Loucy (cell line): ENCODE measurements at regions not wholly inside any gene's neighbourhood (a gene's known extent, or its start where the extent isn't known, plus 50 kb on each side); places are given as distances from the start of the nearest gene placed in this dataset.

Source experiments
- EZH2phosphoT487 ChIP-seq: fragments of 200-600 bp; IDR thresholded peaks from 2 replicates; pipeline ENCODE4 v1.6.1; 2018; ENCODE audit warnings: antibody characterized with exemption, mild to moderate bottlenecking, moderate library complexity, borderline replicate concordance
- TF ChIP-seq, protein P1 (sequence below): fragments of 200-600 bp; sonication (generic); conservative IDR thresholded peaks from 2 replicates; pipeline ENCODE4 v1.5.1; 2014; ENCODE audit warnings: mild to moderate bottlenecking, antibody characterized with exemption, low read length

GRCh38 chr10:63720676-63721075 is 199.5 kb downstream of the REEP3 start:
- TF ChIP-seq, protein P1, sequence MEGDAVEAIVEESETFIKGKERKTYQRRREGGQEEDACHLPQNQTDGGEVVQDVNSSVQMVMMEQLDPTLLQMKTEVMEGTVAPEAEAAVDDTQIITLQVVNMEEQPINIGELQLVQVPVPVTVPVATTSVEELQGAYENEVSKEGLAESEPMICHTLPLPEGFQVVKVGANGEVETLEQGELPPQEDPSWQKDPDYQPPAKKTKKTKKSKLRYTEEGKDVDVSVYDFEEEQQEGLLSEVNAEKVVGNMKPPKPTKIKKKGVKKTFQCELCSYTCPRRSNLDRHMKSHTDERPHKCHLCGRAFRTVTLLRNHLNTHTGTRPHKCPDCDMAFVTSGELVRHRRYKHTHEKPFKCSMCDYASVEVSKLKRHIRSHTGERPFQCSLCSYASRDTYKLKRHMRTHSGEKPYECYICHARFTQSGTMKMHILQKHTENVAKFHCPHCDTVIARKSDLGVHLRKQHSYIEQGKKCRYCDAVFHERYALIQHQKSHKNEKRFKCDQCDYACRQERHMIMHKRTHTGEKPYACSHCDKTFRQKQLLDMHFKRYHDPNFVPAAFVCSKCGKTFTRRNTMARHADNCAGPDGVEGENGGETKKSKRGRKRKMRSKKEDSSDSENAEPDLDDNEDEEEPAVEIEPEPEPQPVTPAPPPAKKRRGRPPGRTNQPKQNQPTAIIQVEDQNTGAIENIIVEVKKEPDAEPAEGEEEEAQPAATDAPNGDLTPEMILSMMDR, result no peak
- no peak for TF ChIP-seq EZH2phosphoT487
